ENCODE measurements at regions not wholly inside any gene's neighbourhood (a gene's known extent, or its start where the extent isn't known, plus 50 kb on each side); places are given as distances from the start of the nearest gene placed in this dataset.

GRCh38 chr10:90602862-90603610 lies 254.8 kb downstream of the HTR7 start:
- Histone ChIP-seq H3K27ac (no peak overlapping the region), H3K9me3 (no peaks in the 10 kb centered on the region), H3K4me3 (no peak overlapping the region), H3K4me1 (no peaks in the 10 kb centered on the region), H3K27me3 (no peaks in the 10 kb centered on the region), H3K36me3 (replicated peaks in 1 of 2; ENCODE audit: insufficient read depth in 1 of 2, low read depth in 2 of 2) (no peaks in the 10 kb centered on the region)
- no peak for TF ChIP-seq CTCF (IDR thresholded peaks at IDR 0.05)
- TF ChIP-seq POLR2A (IDR thresholded peaks at IDR 0.05): no peak
- WGBS, 2 donors: 32 to 36% methylated on average over 2 of the region's 2 CpGs
- DNase-seq (peak in 1 of 4 donors; percentile 2), ATAC-seq (no peak)
- intact Hi-C loops (cut with DNase I): no loop called here

GRCh38 chr10:90604636-90605035 lies 253.2 kb downstream of the HTR7 start:
- intact Hi-C loops (cut with DNase I): no loop called here

GRCh38 chr10:90605506-90605905 lies 252.3 kb downstream of the HTR7 start:
- ATAC-seq: no peak
- WGBS, 2 donors: 39 to 47% methylated on average over 3 of the region's 3 CpGs
- no peaks in the 10 kb centered on the region for H3K36me3 ChIP-seq (replicated peaks in 1 of 2; ENCODE audit: insufficient read depth in 1 of 2, low read depth in 2 of 2)
- DNase-seq: no peak
- no peak for TF ChIP-seq POLR2A (IDR thresholded peaks at IDR 0.05)
- TF ChIP-seq CTCF (IDR thresholded peaks at IDR 0.05): no peak
- intact Hi-C loops (cut with DNase I): no loop called here
- H3K27me3 ChIP-seq: no peaks in the 10 kb centered on the region
- H3K4me1 ChIP-seq: no peaks in the 10 kb centered on the region
- no peaks in the 10 kb centered on the region for H3K9me3 ChIP-seq
- H3K4me3 ChIP-seq: no peak overlapping the region
- H3K27ac ChIP-seq: no peak overlapping the region

More at GRCh38 chr10:90604636-90605035, 253.2 kb downstream of the HTR7 start:
- Histone ChIP-seq H3K4me3 (no peak overlapping the region), H3K27ac (no peak overlapping the region), H3K4me1 (no peaks in the 10 kb centered on the region), H3K36me3 (replicated peaks in 1 of 2; ENCODE audit: insufficient read depth in 1 of 2, low read depth in 2 of 2) (no peaks in the 10 kb centered on the region), H3K27me3 (no peaks in the 10 kb centered on the region), H3K9me3 (no peaks in the 10 kb centered on the region)
- ATAC-seq (no peak), DNase-seq (no peak)
- TF ChIP-seq POLR2A (IDR thresholded peaks at IDR 0.05) (no peak), CTCF (IDR thresholded peaks at IDR 0.05) (no peak)

- intact Hi-C loops (cut with DNase I): no loop called here
- DNase-seq: no peak
- no peak for ATAC-seq
- Histone ChIP-seq H3K4me1 (no peaks in the 10 kb centered on the region), H3K27me3 (no peaks in the 10 kb centered on the region), H3K4me3 (no peak overlapping the region), H3K27ac (no peak overlapping the region), H3K36me3 (replicated peaks in 1 of 2; ENCODE audit: insufficient read depth in 1 of 2, low read depth in 2 of 2) (no peaks in the 10 kb centered on the region), H3K9me3 (no peaks in the 10 kb centered on the region)
- 44 to 50% methylated on average over 3 of the region's 3 CpGs for WGBS, 2 donors
- TF ChIP-seq POLR2A (IDR thresholded peaks at IDR 0.05): no peak
- no peak for TF ChIP-seq CTCF (IDR thresholded peaks at IDR 0.05)
These were observed 245.6 kb downstream of the HTR7 start for GRCh38 chr10:90612276-90612675.

GRCh38 chr10:90614631-90615030 lies 243.2 kb downstream of the HTR7 start:
- intact Hi-C loops (cut with DNase I): no loop called here
- no peak for ATAC-seq
- no peaks in the 10 kb centered on the region for H3K4me1 ChIP-seq
- H3K36me3 ChIP-seq (replicated peaks in 1 of 2; ENCODE audit: insufficient read depth in 1 of 2, low read depth in 2 of 2): no peaks in the 10 kb centered on the region
- H3K27ac ChIP-seq: no peak overlapping the region
- DNase-seq: no peak
- WGBS, 2 donors: 64 to 76% methylated on average over 1 of the region's 1 CpG
- H3K9me3 ChIP-seq: no peaks in the 10 kb centered on the region
- no peak overlapping the region for H3K4me3 ChIP-seq
- TF ChIP-seq CTCF (IDR thresholded peaks at IDR 0.05): no peak
- no peaks in the 10 kb centered on the region for H3K27me3 ChIP-seq

Measured in body of pancreas (tissue), 4 donors.